CD14-positive monocyte (primary cell): ENCODE measurements at regions not wholly inside any gene's neighbourhood (a gene's known extent, or its start where the extent isn't known, plus 50 kb on each side); places are given as distances from the start of the nearest gene placed in this dataset.

Experiments
- DNase-seq, 3 donors: peaks; one replicate each; pipeline ENCODE4 v3.0.0-alpha.2; 2011 to 2022
- H2AFZ ChIP-seq: 2 replicates; pipeline ENCODE4 v1.6.0; 2012; ENCODE audit warnings: mild to moderate bottlenecking, low read depth, low read length, inconsistent platforms; ENCODE audit not compliant: insufficient read depth, poor library complexity, severe bottlenecking
- H3K27ac ChIP-seq, 2 donors: 1 replicate in 1 of 2; 2 replicates in 1 of 2; pipeline ENCODE4 v1.5.1; 2012 to 2013; ENCODE audit warnings: low read length in 2 of 2, control low read depth in 1 of 2, inconsistent platforms in 1 of 2, low read depth in 1 of 2, mild to moderate bottlenecking in 1 of 2
- H3K27me3 ChIP-seq, 2 donors: one replicate each; pipeline versions ENCODE4 v1.6.0 to v1.6.1; 2011 to 2013; ENCODE audit warnings: low read length in 2 of 2; ENCODE audit not compliant: control insufficient read depth in 2 of 2, insufficient read depth in 2 of 2
- H3K36me3 ChIP-seq, 2 donors: replicated peaks in 1 of 2; 1 replicate in 1 of 2; 2 replicates in 1 of 2; pipeline versions ENCODE4 v1.5.1 to v1.6.1; 2012 to 2013; ENCODE audit warnings: low read length in 2 of 2, control low read depth in 1 of 2, inconsistent platforms in 1 of 2, mild to moderate bottlenecking in 1 of 2; ENCODE audit not compliant: insufficient read depth in 2 of 2, control insufficient read depth in 1 of 2
- H3K4me1 ChIP-seq, 2 donors: 1 replicate in 1 of 2; 2 replicates in 1 of 2; pipeline versions ENCODE4 v1.5.1 to v1.6.1; 2012 to 2013; ENCODE audit warnings: low read length in 2 of 2, control low read depth in 1 of 2, inconsistent platforms in 1 of 2, mild to moderate bottlenecking in 1 of 2, moderate library complexity in 1 of 2; ENCODE audit not compliant: insufficient read depth in 2 of 2, control insufficient read depth in 1 of 2
- H3K4me2 ChIP-seq: replicated peaks from 2 replicates; pipeline ENCODE3; 2012; ENCODE audit warnings: low read length, moderate library complexity, mild to moderate bottlenecking; ENCODE audit not compliant: poor library complexity, severe bottlenecking; ENCODE audit errors: extremely low read depth
- H3K4me3 ChIP-seq, 3 experiments: fragments of 200-600 bp in 1 of 3; sonication (generic) in 1 of 3; replicated peaks in 1 of 3; 1 replicate in 2 of 3; 2 replicates in 1 of 3; pipeline ENCODE4 v1.5.1; 2011 to 2013; ENCODE audit warnings: low read length in 3 of 3, mild to moderate bottlenecking in 3 of 3, control low read depth in 2 of 3, low read depth in 2 of 3, inconsistent platforms in 1 of 3, moderate library complexity in 1 of 3
- H3K79me2 ChIP-seq: 2 replicates; pipeline ENCODE4 v1.6.0; 2012; ENCODE audit warnings: mild to moderate bottlenecking, control low read depth, inconsistent platforms, low read length, moderate library complexity; ENCODE audit not compliant: insufficient read depth
- H3K9ac ChIP-seq: 2 replicates; pipeline ENCODE4 v1.6.0; 2017; ENCODE audit warnings: low read length, mild to moderate bottlenecking; ENCODE audit not compliant: insufficient read depth, poor library complexity, severe bottlenecking
- H3K9me3 ChIP-seq, 2 donors: replicated peaks in 1 of 2; 1 replicate in 1 of 2; 2 replicates in 1 of 2; pipeline versions ENCODE4 v1.5.1 to v1.6.1; 2012 to 2013; ENCODE audit warnings: low read length in 2 of 2, control low read depth in 1 of 2; ENCODE audit not compliant: control insufficient read depth in 1 of 2, insufficient read depth in 1 of 2
- H4K20me1 ChIP-seq: 2 replicates; pipeline ENCODE4 v1.6.0; 2012; ENCODE audit warnings: mild to moderate bottlenecking, low read length, control low read depth, moderate library complexity; ENCODE audit not compliant: insufficient read depth
- H3K27ac Mint-ChIP-seq, 7 donors: one replicate each; pipeline ENCODE4 v1.8.0; 2020; ENCODE audit warnings: mild to moderate bottlenecking in 7 of 7, mixed read lengths in 7 of 7, moderate library complexity in 6 of 7, inconsistent platforms in 2 of 7
- H3K27me3 Mint-ChIP-seq, 3 donors: one replicate each; pipeline ENCODE4 v1.8.0; 2021 to 2022; ENCODE audit warnings: low read depth in 3 of 3, mild to moderate bottlenecking in 3 of 3, mixed read lengths in 3 of 3, moderate library complexity in 3 of 3, inconsistent platforms in 1 of 3
- H3K36me3 Mint-ChIP-seq, 2 donors: one replicate each; pipeline ENCODE4 v1.8.0; 2020; ENCODE audit warnings: mixed read lengths in 2 of 2, inconsistent platforms in 1 of 2, mild to moderate bottlenecking in 1 of 2
- H3K4me1 Mint-ChIP-seq: one replicate; pipeline ENCODE4 v1.8.0; 2020; ENCODE audit warnings: mild to moderate bottlenecking, mixed read lengths
- H3K4me3 Mint-ChIP-seq, 2 donors: one replicate each; pipeline ENCODE4 v1.8.0; 2020; ENCODE audit warnings: mild to moderate bottlenecking in 2 of 2, mixed read lengths in 2 of 2, moderate library complexity in 1 of 2
- H3K9me3 Mint-ChIP-seq, 7 donors: one replicate each; pipeline ENCODE4 v1.8.0; 2020 to 2022; ENCODE audit warnings: mixed read lengths in 7 of 7, mild to moderate bottlenecking in 6 of 7, moderate library complexity in 6 of 7, inconsistent platforms in 2 of 7
- CTCF ChIP-seq: fragments of 200-600 bp; IDR thresholded peaks from one replicate; pipeline ENCODE4 v1.8.0; 2022; ENCODE audit warnings: antibody characterized with exemption, mild to moderate bottlenecking
- WGBS: methylation state at CpG from one replicate; pipeline ENCODE4 v1.1.5; 2013; ENCODE audit warnings: missing lambda C conversion rate; ENCODE audit not compliant: insufficient coverage; 5-methylcytosine and 5-hydroxymethylcytosine counted together
- intact Hi-C, 2 donors: fragments of 100-400 bp; cut with micrococcal nuclease; formaldehyde crosslinking; loops; one replicate each; pipeline versions ENCODE4 v1.15.0 to v1.15.1; 2023

- H3K79me2 ChIP-seq: no peaks in the 10 kb centered on the region
- WGBS: 73% methylated on average over 2 of the region's 2 CpGs
- no peak overlapping the region for H3K4me3 ChIP-seq
- H3K4me1 ChIP-seq: no peaks in the 10 kb centered on the region
- H3K4me1 Mint-ChIP-seq: no peaks in the 10 kb centered on the region
- H3K4me2 ChIP-seq: no peak overlapping the region
- H3K36me3 ChIP-seq: no peaks in the 10 kb centered on the region
- H2AFZ ChIP-seq: no peak overlapping the region
- no peak for DNase-seq
- H3K27ac ChIP-seq: no peak overlapping the region
- H3K9me3 ChIP-seq: peaks cover 2 to 5% of the 10 kb centered on the region in 2 donors
- no peaks in the 10 kb centered on the region for H4K20me1 ChIP-seq
- intact Hi-C loops: no loop called here
- no peak for TF ChIP-seq CTCF
- no peak overlapping the region for H3K4me3 Mint-ChIP-seq
- peaks cover 0 to 11% (median 2%) of the 10 kb centered on the region in 7 donors for H3K9me3 Mint-ChIP-seq
- H3K27me3 Mint-ChIP-seq: no peaks in the 10 kb centered on the region
- H3K36me3 Mint-ChIP-seq: no peaks in the 10 kb centered on the region
- no peak overlapping the region for H3K27ac Mint-ChIP-seq
- H3K27me3 ChIP-seq: no peaks in the 10 kb centered on the region
- H3K9ac ChIP-seq: no peak overlapping the region
Observed at GRCh38 chr9:80954521-80954920, 734.8 kb downstream of the TLE1 start.

GRCh38 chr9:80952363-80952922 is 736.9 kb downstream of the TLE1 start:
- no peak for TF ChIP-seq CTCF
- Histone ChIP-seq H3K9ac (no peak overlapping the region), H4K20me1 (no peaks in the 10 kb centered on the region), H3K4me1 (no peaks in the 10 kb centered on the region), H3K4me2 (no peak overlapping the region), H2AFZ (no peak overlapping the region), H3K4me3 (no peak overlapping the region), H3K27me3 (no peaks in the 10 kb centered on the region), H3K9me3 (peaks cover 2 to 5% of the 10 kb centered on the region in 2 donors), H3K27ac (no peak overlapping the region), H3K79me2 (no peaks in the 10 kb centered on the region), H3K36me3 (no peaks in the 10 kb centered on the region)
- intact Hi-C loops: no loop called here
- H3K36me3 Mint-ChIP-seq: no peaks in the 10 kb centered on the region
- no peak overlapping the region for H3K27ac Mint-ChIP-seq
- 95% methylated on average over 4 of the region's 5 CpGs for WGBS
- H3K27me3 Mint-ChIP-seq: no peaks in the 10 kb centered on the region
- H3K4me1 Mint-ChIP-seq: no peaks in the 10 kb centered on the region
- H3K4me3 Mint-ChIP-seq: no peak overlapping the region
- peaks cover 0 to 6% (median 2%) of the 10 kb centered on the region in 7 donors for H3K9me3 Mint-ChIP-seq
- no peak for DNase-seq
